HCT116 (cell line): ENCODE measurements at regions not wholly inside any gene's neighbourhood (a gene's known extent, or its start where the extent isn't known, plus 50 kb on each side); places are given as distances from the start of the nearest gene placed in this dataset.

Source experiments
- ATAC-seq: fragments of 200-7000 bp; cut with Tn5 transposase; 2 replicates; pipeline ENCODE4 v1.9.1; 2020; ENCODE audit warnings: mild to moderate bottlenecking, moderate library complexity
- BruUV-seq: library from RNA; stranded (reverse); fragments of 400-500 nt; replicated peaks from 2 replicates; lab custom pipeline; 2021; lab: Mats Ljungman, UMichigan
- CTCF ChIA-PET: fragments of 300-600 bp; sonication (Branson Sonifier 250); formaldehyde crosslinking; loops from one replicate; lab custom pipeline; 2021; ENCODE audit warnings: antibody characterized with exemption; lab: Charles Lee
- POLR2A ChIA-PET: fragments of 300-600, 350-600 bp; sonication (Branson Sonifier 250); formaldehyde crosslinking; loops from one replicate; lab custom pipeline; 2021; ENCODE audit warnings: antibody characterized with exemption; lab: Charles Lee
- RAD21 ChIA-PET, 2 experiments: fragments of 300-600 bp; sonication (Branson Sonifier 250); formaldehyde crosslinking; loops; one replicate each; lab custom pipeline; 2023; ENCODE audit warnings: low total read pairs in 2 of 2; ENCODE audit not compliant: uncharacterized antibody in 2 of 2, unreplicated experiment in 2 of 2, low non-redundant PET in 1 of 2; lab: Charles Lee
- DNase-seq: peaks from one replicate; pipeline ENCODE4 v3.0.0-alpha.2; 2010; ENCODE audit warnings: low read depth, low spot score
- H2AFZ ChIP-seq: fragments of 200-600 bp; shearing (Covaris generic), sonication (generic); 2 replicates; pipeline ENCODE4 v1.6.1; 2017; ENCODE audit warnings: low read depth, mixed run types, mixed read lengths, antibody characterized with exemption, low read length; ENCODE audit not compliant: poor library complexity, severe bottlenecking
- H3K27ac ChIP-seq: 2 replicates; pipeline ENCODE4 v1.5.1; 2012; ENCODE audit warnings: low read depth, low read length
- H3K27me3 ChIP-seq: fragments of 200-600 bp; sonication (generic); 2 replicates; pipeline ENCODE4 v1.6.1; 2016; ENCODE audit warnings: mixed run types, low read length, mixed read lengths; ENCODE audit not compliant: insufficient read depth
- H3K36me3 ChIP-seq, 2 experiments: fragments of 200-500 bp in 1 of 2; fragments of 200-600 bp in 1 of 2; sonication (Bioruptor generic) in 1 of 2; sonication (generic) in 1 of 2; 2 replicates each; pipeline versions ENCODE4 v1.5.1 to v1.6.1; 2014 to 2016; ENCODE audit warnings: low read length in 2 of 2, inconsistent platforms in 1 of 2, mixed read lengths in 1 of 2, mixed run types in 1 of 2; ENCODE audit not compliant: insufficient read depth in 2 of 2, control insufficient read depth in 1 of 2
- H3K4me1 ChIP-seq, 2 experiments: fragments of 200-600 bp in 1 of 2; sonication (generic) in 1 of 2; 2 replicates each; pipeline versions ENCODE4 v1.5.1 to v1.6.1; 2012 to 2017; ENCODE audit warnings: low read length in 2 of 2, inconsistent platforms in 1 of 2, mild to moderate bottlenecking in 1 of 2, mixed read lengths in 1 of 2, mixed run types in 1 of 2, moderate library complexity in 1 of 2; ENCODE audit not compliant: insufficient read depth in 2 of 2, control insufficient read depth in 1 of 2
- H3K4me2 ChIP-seq: fragments of 200-600 bp; sonication (generic); 2 replicates; pipeline ENCODE4 v1.6.1; 2017; ENCODE audit warnings: mixed run types, low read length, mixed read lengths
- H3K4me3 ChIP-seq, 2 experiments: fragments of 200-600 bp in 1 of 2; sonication (generic) in 1 of 2; replicated peaks in 1 of 2; 2 replicates each; pipeline ENCODE4 v1.5.1; 2011 to 2016; ENCODE audit warnings: low read length in 2 of 2, control low read depth in 1 of 2, low read depth in 1 of 2, mild to moderate bottlenecking in 1 of 2, mixed read lengths in 1 of 2, mixed run types in 1 of 2
- H3K79me2 ChIP-seq: fragments of 200-600 bp; sonication (generic); 2 replicates; pipeline ENCODE4 v1.6.1; 2017; ENCODE audit warnings: mild to moderate bottlenecking, mixed run types, low read length, moderate library complexity, mixed read lengths; ENCODE audit not compliant: insufficient read depth
- H3K9ac ChIP-seq: fragments of 200-600 bp; sonication (generic); 2 replicates; pipeline ENCODE4 v1.6.1; 2016; ENCODE audit warnings: low read length, mixed read lengths
- H3K9me2 ChIP-seq: fragments of 200-600 bp; sonication (generic), shearing (Covaris generic); 2 replicates; pipeline ENCODE4 v1.6.1; 2017; ENCODE audit warnings: mixed run types, mild to moderate bottlenecking, moderate library complexity; ENCODE audit not compliant: insufficient read depth
- H3K9me3 ChIP-seq, 2 experiments: fragments of 200-500 bp in 1 of 2; fragments of 200-600 bp in 1 of 2; sonication (Bioruptor generic) in 1 of 2; sonication (generic) in 1 of 2; 2 replicates each; pipeline ENCODE4 v1.6.1; 2014 to 2017; ENCODE audit warnings: low read length in 2 of 2, mixed read lengths in 2 of 2, inconsistent platforms in 1 of 2, low read depth in 1 of 2, mild to moderate bottlenecking in 1 of 2, mixed run types in 1 of 2, moderate library complexity in 1 of 2; ENCODE audit not compliant: control insufficient read depth in 1 of 2, insufficient read depth in 1 of 2
- H4K20me1 ChIP-seq: fragments of 200-600 bp; sonication (generic), shearing (Covaris generic); 2 replicates; pipeline ENCODE4 v1.6.1; 2017; ENCODE audit warnings: mixed run types, mild to moderate bottlenecking, moderate library complexity; ENCODE audit not compliant: insufficient read depth
- ATF3 ChIP-seq: IDR thresholded peaks from 2 replicates; pipeline ENCODE4 v1.6.1; 2012
- CTCF ChIP-seq, 3 experiments: fragments of 200-600 bp in 1 of 3; sonication (generic) in 1 of 3; IDR thresholded peaks in 2 of 3; conservative IDR thresholded peaks in 1 of 3; 2 replicates each; pipeline ENCODE4 v1.5.1; 2012 to 2017; ENCODE audit warnings: low read depth in 2 of 3, low read length in 2 of 3, antibody characterized with exemption in 1 of 3, borderline replicate concordance in 1 of 3, control low read depth in 1 of 3, mild to moderate bottlenecking in 1 of 3, mixed read lengths in 1 of 3, mixed run types in 1 of 3, moderate library complexity in 1 of 3; ENCODE audit not compliant: insufficient read depth in 1 of 3
- JUND ChIP-seq: IDR thresholded peaks from 2 replicates; pipeline ENCODE4 v1.6.1; 2012
- MAX ChIP-seq: IDR thresholded peaks from 2 replicates; pipeline ENCODE4 v1.6.1; 2012
- POLR2A ChIP-seq: IDR thresholded peaks from 2 replicates; pipeline ENCODE4 v1.7.0; 2011; ENCODE audit warnings: borderline replicate concordance; ENCODE audit not compliant: insufficient read depth, insufficient read length; ENCODE audit errors: extremely low read depth
- RAD21 ChIP-seq: IDR thresholded peaks from 2 replicates; pipeline ENCODE4 v1.6.1; 2012; ENCODE audit warnings: low read depth, mild to moderate bottlenecking
- REST ChIP-seq: IDR thresholded peaks from 2 replicates; pipeline ENCODE4 v1.6.1; 2012; ENCODE audit warnings: low read depth
- TCF7L2 ChIP-seq: IDR thresholded peaks from 2 replicates; pipeline ENCODE4 v1.7.0; 2011; ENCODE audit warnings: borderline replicate concordance, inconsistent platforms; ENCODE audit not compliant: insufficient read depth, insufficient read length; ENCODE audit errors: extremely low read depth
- YY1 ChIP-seq: IDR thresholded peaks from 2 replicates; pipeline ENCODE4 v1.6.1; 2011; ENCODE audit warnings: low read length, low read depth, moderate library complexity, mild to moderate bottlenecking; ENCODE audit not compliant: insufficient replicate concordance; ENCODE audit errors: extremely low read depth
- ZBTB33 ChIP-seq: IDR thresholded peaks from 2 replicates; pipeline ENCODE4 v1.6.1; 2011; ENCODE audit warnings: mild to moderate bottlenecking, low read length, moderate library complexity; ENCODE audit not compliant: insufficient replicate concordance; ENCODE audit errors: extremely low read depth
- ZFX ChIP-seq: fragments of 450-650 bp; IDR thresholded peaks from 2 replicates; pipeline ENCODE4 v1.6.1; 2017
- intact Hi-C: fragments of 100-400 bp; cut with micrococcal nuclease; formaldehyde crosslinking; loops from 2 replicates; pipeline ENCODE4 v1.10.0; 2022

- no TSS peak for BruUV-seq
- ATAC-seq (no peak), DNase-seq (no peak)
- H3K36me3 ChIP-seq: no peaks in the 10 kb centered on the region
- H3K9me2 ChIP-seq: no peaks in the 10 kb centered on the region
- no peaks in the 10 kb centered on the region for H3K27me3 ChIP-seq
- no peak overlapping the region for H2AFZ ChIP-seq
- H3K9ac ChIP-seq: no peak overlapping the region
- no peak overlapping the region for H3K4me3 ChIP-seq
- H3K9me3 ChIP-seq: no peaks in the 10 kb centered on the region
- H4K20me1 ChIP-seq: no peaks in the 10 kb centered on the region
- ChIA-PET POLR2A (no interaction called here), CTCF (no interaction called here), RAD21 (no interaction called here)
- TF ChIP-seq ZBTB33 (no peak), POLR2A (no peak), MAX (no peak), TCF7L2 (no peak), CTCF (IDR thresholded peaks at IDR 0.05 in 2 of 3, conservative IDR thresholded peaks at IDR 0.05 in 1 of 3; ENCODE audit: borderline replicate concordance in 1 of 3, insufficient read depth in 1 of 3, low read depth in 2 of 3, low read length in 2 of 3) (no peak), REST (no peak), ZFX (no peak), JUND (no peak), RAD21 (no peak), YY1 (no peak), ATF3 (no peak)
- intact Hi-C loops: no loop called here
- no peaks in the 10 kb centered on the region for H3K4me1 ChIP-seq
- no peaks in the 10 kb centered on the region for H3K79me2 ChIP-seq
- H3K4me2 ChIP-seq: no peak overlapping the region
- no peak overlapping the region for H3K27ac ChIP-seq
Observed at GRCh38 chr3:18886331-18886730, 262.0 kb upstream of the KCNH8 start.
